Testis (tissue), 2 donors: ENCODE measurements at regions not wholly inside any gene's neighbourhood (a gene's known extent, or its start where the extent isn't known, plus 50 kb on each side); places are given as distances from the start of the nearest gene placed in this dataset.

Source experiments
- DNase-seq: peaks from one replicate; pipeline ENCODE4 v3.0.0-alpha.2; 2019
- H3K27ac ChIP-seq, 2 donors: fragments of 200-600 bp; sonication (generic); one replicate each; pipeline ENCODE4 v1.5.1; 2019
- H3K27me3 ChIP-seq: fragments of 200-600 bp; sonication (generic); one replicate; pipeline ENCODE4 v1.5.1; 2019
- H3K36me3 ChIP-seq: fragments of 200-600 bp; sonication (generic); one replicate; pipeline ENCODE4 v1.5.1; 2017; ENCODE audit warnings: low read depth; ENCODE audit errors: missing control alignments
- H3K4me1 ChIP-seq: fragments of 200-600 bp; sonication (generic); one replicate; pipeline ENCODE4 v1.5.1; 2019
- H3K4me3 ChIP-seq, 2 donors: fragments of 200-600 bp; sonication (generic); one replicate each; pipeline ENCODE4 v1.5.1; 2017 to 2019
- H3K9me3 ChIP-seq: fragments of 200-600 bp; sonication (generic); one replicate; pipeline ENCODE4 v1.5.1; 2017
- POLR2A ChIP-seq: fragments of 450-650 bp; IDR thresholded peaks from one replicate; pipeline ENCODE4 v1.6.1; 2017; ENCODE audit warnings: antibody characterized with exemption, mild to moderate bottlenecking, moderate library complexity
- WGBS, 2 donors: methylation state at CpG; one replicate each; pipeline ENCODE4 v1.1.5; 2018; 5-methylcytosine and 5-hydroxymethylcytosine counted together
- intact Hi-C: fragments of 100-400 bp; cut with DNase I; formaldehyde crosslinking; loops from one replicate; pipeline ENCODE4 v1.15.1; 2023; ENCODE audit warnings: low total_unique reads
- TF ChIP-seq, protein P1 (sequence below), 3 experiments: fragments of 450-650 bp in 2 of 3; fragments of 200-600 bp in 1 of 3; sonication (generic) in 1 of 3; IDR thresholded peaks; one replicate each; pipeline ENCODE4 v1.5.1; 2016 to 2019; ENCODE audit warnings: antibody characterized with exemption in 3 of 3, mild to moderate bottlenecking in 2 of 3, moderate library complexity in 1 of 3

DNA sequence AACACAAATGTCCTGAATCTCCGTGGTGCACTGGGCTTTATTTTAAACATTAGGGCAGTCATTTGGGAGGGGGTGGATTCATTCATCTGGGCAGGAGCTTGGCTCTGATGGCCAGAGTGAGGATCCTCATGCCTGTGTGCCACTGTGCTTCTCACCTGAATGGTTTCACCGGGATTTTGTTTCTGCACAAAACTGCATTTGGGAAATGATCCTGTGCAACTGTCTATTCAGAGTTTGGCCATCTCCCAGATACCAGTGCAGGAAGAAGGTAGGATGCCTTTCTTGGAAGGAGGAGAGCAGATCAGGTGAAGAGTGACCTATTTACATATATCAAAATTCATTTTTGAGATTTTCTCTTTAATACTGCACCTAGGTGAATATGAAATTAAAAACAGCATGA is 514.4 kb upstream of the SEMA6A start:
- no peak for TF ChIP-seq POLR2A
- TF ChIP-seq, protein P1, sequence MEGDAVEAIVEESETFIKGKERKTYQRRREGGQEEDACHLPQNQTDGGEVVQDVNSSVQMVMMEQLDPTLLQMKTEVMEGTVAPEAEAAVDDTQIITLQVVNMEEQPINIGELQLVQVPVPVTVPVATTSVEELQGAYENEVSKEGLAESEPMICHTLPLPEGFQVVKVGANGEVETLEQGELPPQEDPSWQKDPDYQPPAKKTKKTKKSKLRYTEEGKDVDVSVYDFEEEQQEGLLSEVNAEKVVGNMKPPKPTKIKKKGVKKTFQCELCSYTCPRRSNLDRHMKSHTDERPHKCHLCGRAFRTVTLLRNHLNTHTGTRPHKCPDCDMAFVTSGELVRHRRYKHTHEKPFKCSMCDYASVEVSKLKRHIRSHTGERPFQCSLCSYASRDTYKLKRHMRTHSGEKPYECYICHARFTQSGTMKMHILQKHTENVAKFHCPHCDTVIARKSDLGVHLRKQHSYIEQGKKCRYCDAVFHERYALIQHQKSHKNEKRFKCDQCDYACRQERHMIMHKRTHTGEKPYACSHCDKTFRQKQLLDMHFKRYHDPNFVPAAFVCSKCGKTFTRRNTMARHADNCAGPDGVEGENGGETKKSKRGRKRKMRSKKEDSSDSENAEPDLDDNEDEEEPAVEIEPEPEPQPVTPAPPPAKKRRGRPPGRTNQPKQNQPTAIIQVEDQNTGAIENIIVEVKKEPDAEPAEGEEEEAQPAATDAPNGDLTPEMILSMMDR (IDR thresholded peaks at IDR 0.05) = no peak
- intact Hi-C loops = no loop called here
- no peaks in the 10 kb centered on the region for H3K4me1 ChIP-seq
- H3K4me3 ChIP-seq = no peak overlapping the region
- no peak for DNase-seq
- WGBS, 2 donors = 83 to 85% methylated on average over 2 of the region's 2 CpGs
- H3K27ac ChIP-seq = no peak overlapping the region
- no peaks in the 10 kb centered on the region for H3K27me3 ChIP-seq
- no peaks in the 10 kb centered on the region for H3K36me3 ChIP-seq
- H3K9me3 ChIP-seq = no peaks in the 10 kb centered on the region

DNA sequence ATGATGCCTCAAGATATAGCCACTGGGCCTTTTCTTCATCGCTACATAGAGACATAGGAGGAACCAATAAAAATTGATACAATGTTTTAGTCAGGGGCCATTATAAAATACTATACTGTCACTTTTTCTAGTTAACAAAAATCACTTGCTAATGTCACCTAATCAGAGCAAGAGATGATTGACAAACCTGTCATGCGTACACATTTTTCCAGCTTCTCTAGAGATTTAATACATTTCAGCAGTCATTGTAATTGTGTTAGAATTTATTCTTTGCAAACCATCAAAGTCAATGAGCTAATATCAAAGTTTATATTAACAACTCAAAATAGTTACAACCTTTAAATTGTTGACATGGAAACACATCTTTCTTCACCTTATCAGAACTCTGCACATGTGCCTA is 513.6 kb upstream of the SEMA6A start:
- no peak for DNase-seq
- Histone ChIP-seq H3K36me3 (no peaks in the 10 kb centered on the region), H3K4me1 (no peaks in the 10 kb centered on the region), H3K9me3 (no peaks in the 10 kb centered on the region), H3K27ac (no peak overlapping the region), H3K4me3 (no peak overlapping the region), H3K27me3 (no peaks in the 10 kb centered on the region)
- TF ChIP-seq, protein P1 (IDR thresholded peaks at IDR 0.05) = no peak
- TF ChIP-seq POLR2A = no peak
- 87 to 89% methylated on average over 2 of the region's 2 CpGs for whole genome bisulfite sequencing, 2 donors
- intact Hi-C loops = no loop called here

GRCh38 chr5:117084067-117084466 is 509.4 kb upstream of the SEMA6A start:
- no peak overlapping the region for H3K4me3 ChIP-seq
- no peak for TF ChIP-seq POLR2A
- TF ChIP-seq, protein P1 (IDR thresholded peaks at IDR 0.05) = no peak
- no peaks in the 10 kb centered on the region for H3K9me3 ChIP-seq
- no peaks in the 10 kb centered on the region for H3K36me3 ChIP-seq
- H3K27ac ChIP-seq = no peak overlapping the region
- no peaks in the 10 kb centered on the region for H3K4me1 ChIP-seq
- peak; percentile 16 for DNase-seq
- intact Hi-C loops = no loop called here
- no peaks in the 10 kb centered on the region for H3K27me3 ChIP-seq

GRCh38 chr5:117082977-117083376 is 508.4 kb upstream of the SEMA6A start:
- intact Hi-C loops = no loop called here
- DNase-seq = no peak
- no peak overlapping the region for H3K27ac ChIP-seq
- no peak for TF ChIP-seq POLR2A
- TF ChIP-seq, protein P1 (IDR thresholded peaks at IDR 0.05) = no peak
- no peaks in the 10 kb centered on the region for H3K27me3 ChIP-seq
- no peaks in the 10 kb centered on the region for H3K9me3 ChIP-seq
- WGBS, 2 donors = 85 to 94% methylated on average over 1 of the region's 1 CpG
- no peaks in the 10 kb centered on the region for H3K4me1 ChIP-seq
- H3K36me3 ChIP-seq = no peaks in the 10 kb centered on the region
- H3K4me3 ChIP-seq = no peak overlapping the region

DNA sequence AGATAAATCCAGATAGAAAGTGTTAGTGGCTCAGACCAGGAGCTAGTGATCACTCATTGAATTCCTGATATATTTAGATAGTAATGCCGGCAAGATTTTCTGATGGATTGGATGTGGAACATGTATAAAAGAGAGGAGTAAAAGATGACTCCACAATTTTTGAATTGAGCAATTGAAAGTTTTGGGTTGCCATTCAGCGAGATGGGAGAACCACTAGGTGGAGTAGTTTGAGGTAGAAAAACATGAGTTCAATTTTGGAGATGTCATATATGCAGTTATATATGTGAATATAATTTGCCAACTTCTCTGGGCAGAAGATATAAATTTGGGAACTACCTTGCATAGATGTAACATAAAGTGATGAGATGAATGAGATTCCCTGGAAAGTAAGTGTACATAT is 502.5 kb upstream of the SEMA6A start:
- intact Hi-C loops = no loop called here
- H3K9me3 ChIP-seq = no peaks in the 10 kb centered on the region
- 90 to 92% methylated on average over 2 of the region's 2 CpGs for WGBS, 2 donors
- no peak overlapping the region for H3K27ac ChIP-seq
- no peaks in the 10 kb centered on the region for H3K27me3 ChIP-seq
- DNase-seq = no peak
- H3K36me3 ChIP-seq = no peaks in the 10 kb centered on the region
- no peak for TF ChIP-seq POLR2A
- TF ChIP-seq, protein P1 (IDR thresholded peaks at IDR 0.05) = peak in 2 of 3 experiments; percentile 27 to 32
- H3K4me1 ChIP-seq = no peaks in the 10 kb centered on the region
- no peak overlapping the region for H3K4me3 ChIP-seq
